ENCODE measurements at regions not wholly inside any gene's neighbourhood (a gene's known extent, or its start where the extent isn't known, plus 50 kb on each side); places are given as distances from the start of the nearest gene placed in this dataset.

DNA sequence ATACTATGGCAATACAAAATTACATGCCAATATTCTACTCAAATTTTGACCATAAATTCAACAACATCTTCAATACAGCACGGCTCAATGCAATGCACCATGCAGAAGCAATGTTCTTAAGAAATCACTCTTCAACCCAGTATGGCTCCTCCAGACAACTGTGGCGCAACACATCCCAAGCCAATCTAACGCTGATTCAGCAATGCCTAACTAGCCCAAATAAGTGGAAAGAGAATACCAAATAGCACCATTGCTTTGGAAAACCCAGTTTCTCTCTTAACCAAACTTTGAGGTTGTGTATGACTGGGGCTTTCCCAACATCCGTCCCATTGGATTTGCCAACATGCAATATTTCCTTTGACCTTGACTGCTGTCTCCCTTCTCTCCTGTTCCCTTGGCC lies 211.1 kb upstream of the TBX3 start:
- no peak overlapping the region for H3K4me3 ChIP-seq (ENCODE audit: low read depth, low read length)
- TF ChIP-seq, protein P1, sequence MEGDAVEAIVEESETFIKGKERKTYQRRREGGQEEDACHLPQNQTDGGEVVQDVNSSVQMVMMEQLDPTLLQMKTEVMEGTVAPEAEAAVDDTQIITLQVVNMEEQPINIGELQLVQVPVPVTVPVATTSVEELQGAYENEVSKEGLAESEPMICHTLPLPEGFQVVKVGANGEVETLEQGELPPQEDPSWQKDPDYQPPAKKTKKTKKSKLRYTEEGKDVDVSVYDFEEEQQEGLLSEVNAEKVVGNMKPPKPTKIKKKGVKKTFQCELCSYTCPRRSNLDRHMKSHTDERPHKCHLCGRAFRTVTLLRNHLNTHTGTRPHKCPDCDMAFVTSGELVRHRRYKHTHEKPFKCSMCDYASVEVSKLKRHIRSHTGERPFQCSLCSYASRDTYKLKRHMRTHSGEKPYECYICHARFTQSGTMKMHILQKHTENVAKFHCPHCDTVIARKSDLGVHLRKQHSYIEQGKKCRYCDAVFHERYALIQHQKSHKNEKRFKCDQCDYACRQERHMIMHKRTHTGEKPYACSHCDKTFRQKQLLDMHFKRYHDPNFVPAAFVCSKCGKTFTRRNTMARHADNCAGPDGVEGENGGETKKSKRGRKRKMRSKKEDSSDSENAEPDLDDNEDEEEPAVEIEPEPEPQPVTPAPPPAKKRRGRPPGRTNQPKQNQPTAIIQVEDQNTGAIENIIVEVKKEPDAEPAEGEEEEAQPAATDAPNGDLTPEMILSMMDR (IDR thresholded peaks at IDR 0.05; ENCODE audit: control insufficient read depth, extremely low read depth, insufficient read depth), result no peak
- no peak for DNase-seq (ENCODE audit: low read depth)

DNA sequence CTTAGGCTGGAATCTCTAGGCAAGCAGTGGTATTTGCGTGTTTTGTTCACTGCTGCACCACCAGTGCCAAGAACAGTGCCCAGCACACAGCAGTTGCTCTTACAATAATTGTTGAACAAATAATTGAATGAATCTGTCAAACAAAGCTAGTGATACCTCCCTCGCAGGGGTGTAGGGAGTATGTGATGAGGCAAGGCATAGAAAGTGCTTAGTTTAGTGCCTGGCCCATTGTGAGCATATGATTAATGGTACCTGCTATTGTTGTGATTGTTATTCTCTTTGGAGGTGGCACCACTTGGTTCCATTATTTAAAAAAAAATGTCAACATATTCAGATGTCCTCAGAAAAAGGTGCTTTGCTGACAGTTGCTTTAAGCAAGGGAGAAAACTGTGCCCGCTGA lies 210.1 kb upstream of the TBX3 start:
- DNase-seq (ENCODE audit: low read depth), result no peak
- no peak overlapping the region for H3K4me3 ChIP-seq (ENCODE audit: low read depth, low read length)
- TF ChIP-seq, protein P1 (IDR thresholded peaks at IDR 0.05; ENCODE audit: control insufficient read depth, extremely low read depth, insufficient read depth), result no peak

DNA sequence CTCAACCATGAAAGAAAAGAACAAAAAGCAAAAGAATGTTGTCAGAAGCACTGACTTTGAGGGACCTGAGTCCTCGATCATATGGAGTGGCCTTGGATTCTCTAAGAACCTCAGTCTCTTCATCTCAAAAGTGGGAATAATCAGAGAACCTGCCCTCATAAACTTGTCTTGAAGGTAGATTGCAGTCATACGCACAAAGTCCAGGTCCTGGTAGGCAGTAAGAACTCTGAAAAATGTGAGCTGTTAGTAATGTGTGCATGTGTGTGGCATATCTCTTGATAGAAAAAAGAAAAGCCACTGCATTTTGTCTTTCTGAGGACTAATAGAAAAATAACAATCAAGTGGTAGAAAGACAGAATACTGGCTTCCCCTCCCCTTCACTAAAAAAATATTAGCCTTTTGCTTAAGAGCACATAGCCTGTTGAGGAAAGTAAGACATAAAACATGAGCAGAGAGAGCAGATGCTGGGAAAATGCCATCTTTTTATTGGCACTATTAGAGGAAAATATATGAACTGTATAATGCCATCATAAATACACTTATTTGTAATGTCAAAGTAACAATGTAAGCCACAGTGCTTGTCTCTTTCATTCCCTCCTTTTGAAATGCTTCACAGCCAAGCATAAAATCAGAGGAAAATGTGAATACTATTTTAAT lies 205.1 kb upstream of the TBX3 start:
- no peak for DNase-seq (ENCODE audit: low read depth)
- TF ChIP-seq, protein P1 (IDR thresholded peaks at IDR 0.05; ENCODE audit: control insufficient read depth, extremely low read depth, insufficient read depth), result no peak
- H3K4me3 ChIP-seq (ENCODE audit: low read depth, low read length), result no peak overlapping the region

DNA sequence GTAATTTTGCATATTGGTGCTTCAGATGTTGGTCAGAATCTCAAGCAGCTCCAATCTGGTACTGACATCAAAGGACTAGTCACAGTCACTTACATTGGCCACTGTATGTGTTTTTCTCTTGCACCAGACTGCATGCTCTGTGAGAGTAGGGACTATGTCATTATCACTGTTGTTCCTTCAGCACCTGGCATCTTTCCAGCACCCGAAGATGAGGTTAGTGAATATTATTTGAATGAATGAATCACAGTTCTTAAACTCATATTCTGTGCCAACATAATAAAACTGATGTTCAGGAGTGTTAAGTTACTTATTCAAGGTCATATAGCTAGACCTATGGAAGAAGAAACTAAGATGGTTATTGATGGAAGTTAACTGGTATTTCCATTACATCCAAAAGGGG lies 204.5 kb upstream of the TBX3 start:
- H3K4me3 ChIP-seq (ENCODE audit: low read depth, low read length), result no peak overlapping the region
- DNase-seq (ENCODE audit: low read depth), result no peak
- TF ChIP-seq, protein P1 (IDR thresholded peaks at IDR 0.05; ENCODE audit: control insufficient read depth, extremely low read depth, insufficient read depth), result no peak

DNA sequence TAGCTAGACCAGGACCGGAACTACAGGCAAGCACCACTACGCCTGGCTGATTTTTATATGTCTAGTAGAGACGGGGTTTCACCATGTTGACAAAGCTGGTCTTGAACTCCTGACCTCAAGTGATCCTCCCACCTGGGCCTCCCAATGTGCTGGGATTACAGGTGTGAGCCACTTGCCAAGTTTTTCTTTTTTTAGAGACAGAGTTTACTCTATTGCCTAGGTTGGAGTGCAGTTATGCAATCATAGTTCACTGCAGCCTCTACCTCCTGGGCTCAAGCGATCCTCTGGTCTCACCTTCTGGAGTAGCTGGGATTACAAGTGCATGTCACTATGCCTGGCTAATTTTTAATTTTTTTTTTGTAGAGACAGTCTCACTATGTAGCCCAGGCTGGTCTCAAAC lies 201.5 kb upstream of the TBX3 start:
- DNase-seq (ENCODE audit: low read depth), result no peak
- no peak overlapping the region for H3K4me3 ChIP-seq (ENCODE audit: low read depth, low read length)
- TF ChIP-seq, protein P1 (IDR thresholded peaks at IDR 0.05; ENCODE audit: control insufficient read depth, extremely low read depth, insufficient read depth), result no peak

DNA sequence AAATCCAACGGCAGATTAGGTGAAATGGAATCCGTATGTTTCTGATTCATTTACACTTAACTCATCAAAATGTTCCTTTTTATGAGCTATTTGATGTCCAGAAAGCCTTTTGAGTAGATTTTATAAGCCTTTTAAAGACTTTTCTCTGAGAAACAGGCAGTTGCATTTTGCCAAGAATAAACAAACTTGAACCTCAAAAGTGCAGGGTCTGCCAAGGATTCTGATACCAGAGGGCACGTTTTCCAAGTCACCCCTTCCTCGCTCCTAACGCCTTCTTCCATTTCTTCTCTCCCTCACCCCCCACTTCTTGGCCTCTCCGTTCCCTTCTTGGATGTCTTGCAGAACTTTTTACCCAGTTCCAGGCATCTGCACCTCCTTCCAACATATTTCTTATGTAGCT lies 200.6 kb upstream of the TBX3 start:
- DNase-seq (ENCODE audit: low read depth), result no peak
- TF ChIP-seq, protein P1 (IDR thresholded peaks at IDR 0.05; ENCODE audit: control insufficient read depth, extremely low read depth, insufficient read depth), result no peak
- H3K4me3 ChIP-seq (ENCODE audit: low read depth, low read length), result no peak overlapping the region

DNA sequence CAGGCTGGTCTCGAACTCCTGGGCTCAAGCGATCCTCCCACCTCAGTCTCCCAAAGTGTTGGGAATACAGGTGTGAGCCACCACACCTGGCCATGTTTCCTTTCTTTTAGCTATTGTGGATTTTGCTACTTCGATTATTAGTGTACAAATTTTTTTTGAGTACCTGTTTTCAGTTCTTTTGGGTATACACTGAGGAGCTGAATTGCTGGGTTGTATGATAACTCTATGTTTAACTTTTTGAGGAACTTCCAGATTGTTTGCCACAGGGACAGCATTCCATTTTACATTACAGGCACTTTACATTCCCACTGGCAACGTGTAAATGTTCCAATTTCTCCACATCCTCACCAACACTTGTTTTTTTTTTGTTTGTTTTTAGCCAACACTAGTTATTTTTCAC lies 198.1 kb upstream of the TBX3 start:
- no peak for DNase-seq (ENCODE audit: low read depth)
- no peak overlapping the region for H3K4me3 ChIP-seq (ENCODE audit: low read depth, low read length)
- TF ChIP-seq, protein P1 (IDR thresholded peaks at IDR 0.05; ENCODE audit: control insufficient read depth, extremely low read depth, insufficient read depth), result no peak
